GM23248 (cell line): ENCODE measurements at regions not wholly inside any gene's neighbourhood (a gene's known extent, or its start where the extent isn't known, plus 50 kb on each side); places are given as distances from the start of the nearest gene placed in this dataset.

Source experiments
- DNase-seq: peaks from one replicate; pipeline ENCODE4 v3.0.0-alpha.2; 2015
- H2AFZ ChIP-seq: fragments of 200-600 bp; sonication (generic); 2 replicates; pipeline ENCODE4 v1.6.1; 2016; ENCODE audit warnings: antibody characterized with exemption
- H3F3A ChIP-seq: fragments of 200-600 bp; sonication (generic); 2 replicates; pipeline ENCODE4 v1.6.1; 2016; ENCODE audit warnings: mild to moderate bottlenecking, antibody characterized with exemption, mixed run types; ENCODE audit not compliant: insufficient read depth
- H3K27ac ChIP-seq: fragments of 200-600 bp; sonication (generic); 2 replicates; pipeline ENCODE4 v1.5.1; 2016; ENCODE audit warnings: mild to moderate bottlenecking
- H3K27me3 ChIP-seq: fragments of 200-600 bp; sonication (generic); replicated peaks from 2 replicates; pipeline ENCODE4 v1.6.1; 2016; ENCODE audit warnings: mild to moderate bottlenecking; ENCODE audit not compliant: insufficient read depth
- H3K36me3 ChIP-seq: fragments of 200-600 bp; sonication (generic); 2 replicates; pipeline ENCODE4 v1.6.1; 2016; ENCODE audit warnings: low read depth, mild to moderate bottlenecking
- H3K4me1 ChIP-seq: fragments of 200-600 bp; sonication (generic); 2 replicates; pipeline ENCODE4 v1.6.1; 2016; ENCODE audit warnings: mild to moderate bottlenecking; ENCODE audit not compliant: insufficient read depth
- H3K4me2 ChIP-seq: fragments of 200-600 bp; sonication (generic); one replicate; pipeline ENCODE4 v1.6.1; 2016; ENCODE audit warnings: mild to moderate bottlenecking; ENCODE audit not compliant: unreplicated experiment
- H3K4me3 ChIP-seq: fragments of 200-600 bp; sonication (generic); 2 replicates; pipeline ENCODE4 v1.5.1; 2016; ENCODE audit warnings: mild to moderate bottlenecking
- H3K79me2 ChIP-seq: fragments of 200-600 bp; sonication (generic); 2 replicates; pipeline ENCODE4 v1.6.1; 2016; ENCODE audit warnings: mild to moderate bottlenecking; ENCODE audit not compliant: insufficient read depth
- H3K9ac ChIP-seq: fragments of 200-600 bp; sonication (generic); 2 replicates; pipeline ENCODE4 v1.6.1; 2016; ENCODE audit warnings: mild to moderate bottlenecking
- H3K9me2 ChIP-seq: fragments of 200-600 bp; sonication (generic); 2 replicates; pipeline ENCODE4 v1.6.1; 2016; ENCODE audit warnings: mixed run types, mild to moderate bottlenecking, moderate library complexity; ENCODE audit not compliant: insufficient read depth
- H3K9me3 ChIP-seq: fragments of 200-600 bp; sonication (generic); one replicate; pipeline ENCODE4 v1.6.1; 2017; ENCODE audit warnings: low read depth
- H4K20me1 ChIP-seq: fragments of 200-600 bp; sonication (generic); 2 replicates; pipeline ENCODE4 v1.6.0; 2016; ENCODE audit not compliant: insufficient read depth
- EZH2 ChIP-seq: fragments of 200-600 bp; sonication (generic); IDR thresholded peaks from 2 replicates; pipeline ENCODE4 v1.6.1; 2018; ENCODE audit warnings: antibody characterized with exemption, mild to moderate bottlenecking; ENCODE audit not compliant: insufficient read depth, poor library complexity, severe bottlenecking
- EZH2phosphoT487 ChIP-seq: fragments of 200-600 bp; sonication (generic); IDR thresholded peaks from 2 replicates; pipeline ENCODE4 v1.6.1; 2018; ENCODE audit warnings: antibody characterized with exemption, moderate library complexity, mild to moderate bottlenecking, low read depth; ENCODE audit not compliant: insufficient read depth
- WGBS, 2 experiments: methylation state at CpG; one replicate each; pipeline ENCODE4 v1.1.6; 2015 to 2017; ENCODE audit warnings: low lambda C conversion rate in 2 of 2, low coverage in 1 of 2; ENCODE audit errors: missing lambda C conversion rate in 2 of 2; 5-methylcytosine and 5-hydroxymethylcytosine counted together
- in situ Hi-C: fragments of 300-500 bp; cut with MboI; formaldehyde crosslinking; loops from 2 replicates; pipeline ENCODE4 v1.15.0; 2020

DNA sequence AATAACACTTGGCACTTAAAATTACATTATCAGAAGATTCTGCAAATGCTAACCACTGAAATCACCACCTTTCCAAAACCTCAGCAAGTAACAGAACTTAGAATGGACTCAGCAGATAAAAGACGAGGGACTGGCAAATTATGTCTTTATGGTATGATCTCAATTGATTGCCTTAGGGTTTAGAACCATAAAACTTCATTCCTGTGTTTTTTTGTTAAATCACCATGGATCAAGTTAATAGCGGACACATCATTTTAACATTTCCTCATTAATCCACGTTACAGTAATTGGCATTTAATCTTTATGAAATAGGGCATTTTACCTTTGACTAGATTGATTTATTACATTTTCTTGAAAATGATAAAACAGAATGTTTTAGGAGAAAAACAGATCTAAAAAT lies 2070.3 kb downstream of the PCDH9 start:
- Histone ChIP-seq H3K9me3 (no peaks in the 10 kb centered on the region), H3K4me1 (no peaks in the 10 kb centered on the region), H3F3A (no peaks in the 10 kb centered on the region), H4K20me1 (no peaks in the 10 kb centered on the region), H3K79me2 (no peaks in the 10 kb centered on the region), H3K9me2 (no peaks in the 10 kb centered on the region; the same call in 1 of the 2 replicates), H3K27me3 (no peaks in the 10 kb centered on the region; the same call in 1 of the 2 replicates), H3K9ac (no peak overlapping the region), H3K27ac (no peak overlapping the region), H3K4me2 (no peak overlapping the region), H2AFZ (no peak overlapping the region), H3K36me3 (no peaks in the 10 kb centered on the region), H3K4me3 (no peak overlapping the region)
- TF ChIP-seq EZH2 (no peak), EZH2phosphoT487 (no peak)
- WGBS, 2 experiments: 7 to 8% methylated on average over 3 of the region's 3 CpGs
- DNase-seq: no peak
- in situ Hi-C loops: no loop called here

DNA sequence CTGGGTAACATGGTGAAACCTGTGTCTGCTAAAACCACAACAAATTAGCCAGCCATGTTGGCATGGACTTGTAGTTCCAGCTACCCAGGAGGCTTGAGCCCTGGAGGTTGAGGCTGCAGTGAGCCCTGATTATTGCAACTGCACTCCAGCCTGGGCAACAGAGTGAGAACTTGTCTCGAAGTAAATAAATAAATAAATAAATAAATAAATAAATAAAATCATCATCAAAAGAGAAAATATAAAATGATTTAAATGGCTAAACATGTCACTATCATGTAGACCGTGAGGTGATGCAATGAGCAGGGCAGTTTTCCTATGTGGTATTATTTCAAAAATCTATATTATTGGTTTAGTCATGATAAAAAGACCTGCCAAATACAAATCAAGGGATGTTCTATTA lies 2074.3 kb downstream of the PCDH9 start:
- TF ChIP-seq EZH2 (no peak), EZH2phosphoT487 (no peak)
- no peak overlapping the region for H3K9ac ChIP-seq
- no peak for DNase-seq
- in situ Hi-C loops: no loop called here
- H3K4me2 ChIP-seq: no peak overlapping the region
- no peaks in the 10 kb centered on the region for H4K20me1 ChIP-seq
- H3K9me3 ChIP-seq: no peaks in the 10 kb centered on the region
- H2AFZ ChIP-seq: no peak overlapping the region
- H3F3A ChIP-seq: no peaks in the 10 kb centered on the region
- H3K79me2 ChIP-seq: no peaks in the 10 kb centered on the region
- no peaks in the 10 kb centered on the region; the same call in 1 of the 2 replicates for H3K27me3 ChIP-seq
- H3K9me2 ChIP-seq: no peaks in the 10 kb centered on the region; the same call in 1 of the 2 replicates
- 22 to 26% methylated on average over 2 of the region's 2 CpGs for WGBS, 2 experiments
- no peak overlapping the region for H3K4me3 ChIP-seq
- no peaks in the 10 kb centered on the region for H3K36me3 ChIP-seq
- no peak overlapping the region for H3K27ac ChIP-seq
- H3K4me1 ChIP-seq: no peaks in the 10 kb centered on the region

DNA sequence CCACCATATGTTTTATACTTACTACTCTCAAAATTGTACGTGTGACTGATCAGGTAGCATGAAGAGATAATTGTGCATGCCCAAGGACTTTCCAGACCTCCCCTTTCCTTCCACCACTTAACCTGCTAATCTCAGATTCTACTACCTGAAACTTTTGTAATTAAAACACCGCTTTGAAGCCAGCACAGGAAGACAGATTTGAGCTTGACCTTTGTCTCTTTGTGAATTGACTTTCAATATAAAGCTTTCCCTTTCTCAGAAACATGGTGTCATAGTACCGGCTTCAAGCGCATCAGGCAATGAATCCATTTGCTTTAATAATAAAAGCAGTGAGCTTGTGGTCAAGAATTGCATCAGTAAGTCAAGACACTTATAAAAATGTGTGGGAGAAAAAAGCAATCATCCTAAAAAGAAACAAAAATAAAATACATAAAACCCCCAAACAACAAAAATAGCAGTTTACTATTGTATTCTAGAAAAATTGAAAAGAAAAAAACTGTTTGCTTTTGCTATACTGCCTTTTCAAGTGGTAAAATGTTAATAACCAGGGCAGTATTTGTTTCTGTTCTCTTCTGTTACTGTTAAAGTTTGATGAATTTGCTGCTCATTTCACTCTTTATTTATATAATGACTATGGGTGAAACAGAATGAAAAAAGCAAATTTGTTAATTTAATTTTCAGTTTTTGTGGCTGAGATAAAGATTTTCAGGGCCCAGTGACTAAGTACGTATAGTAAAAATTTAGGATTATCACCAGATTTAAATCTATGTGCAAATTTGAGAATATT lies 2075.3 kb downstream of the PCDH9 start:
- WGBS, 2 experiments: 39 to 47% methylated on average over 5 of the region's 5 CpGs
- in situ Hi-C loops: no loop called here
- DNase-seq: no peak
- no peaks in the 10 kb centered on the region; the same call in 1 of the 2 replicates for H3K27me3 ChIP-seq
- no peaks in the 10 kb centered on the region for H3K4me1 ChIP-seq
- no peaks in the 10 kb centered on the region for H3K79me2 ChIP-seq
- H4K20me1 ChIP-seq: no peaks in the 10 kb centered on the region
- H2AFZ ChIP-seq: no peak overlapping the region
- no peak overlapping the region for H3K4me3 ChIP-seq
- no peak for TF ChIP-seq EZH2
- TF ChIP-seq EZH2phosphoT487: no peak
- no peak overlapping the region for H3K4me2 ChIP-seq
- H3K36me3 ChIP-seq: no peaks in the 10 kb centered on the region
- no peak overlapping the region for H3K27ac ChIP-seq
- no peaks in the 10 kb centered on the region for H3K9me3 ChIP-seq
- no peaks in the 10 kb centered on the region; the same call in 1 of the 2 replicates for H3K9me2 ChIP-seq
- no peaks in the 10 kb centered on the region for H3F3A ChIP-seq
- H3K9ac ChIP-seq: no peak overlapping the region

DNA sequence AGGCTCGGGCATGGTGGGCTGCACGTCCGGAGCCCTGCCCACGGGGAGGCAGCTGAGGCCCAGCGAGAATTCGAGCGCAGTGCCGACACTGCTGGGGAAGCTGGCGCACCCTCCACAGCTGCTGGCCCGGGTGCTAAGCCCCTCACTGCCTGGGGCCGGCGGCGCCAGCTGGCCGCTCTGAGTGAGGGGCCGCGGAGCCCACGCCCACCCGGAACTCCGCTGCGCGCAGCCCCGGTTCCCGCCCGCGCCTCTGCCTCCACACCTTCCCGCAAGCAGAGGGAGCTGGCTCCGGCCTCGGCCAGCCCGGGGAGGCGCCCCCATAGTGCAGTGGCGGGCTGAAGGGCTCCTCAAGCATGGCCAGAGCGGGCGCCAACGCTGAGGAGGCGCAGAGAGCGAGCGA lies 2080.4 kb downstream of the PCDH9 start:
- no peak overlapping the region for H3K4me3 ChIP-seq
- in situ Hi-C loops: no loop called here
- H3K79me2 ChIP-seq: no peaks in the 10 kb centered on the region
- H3K4me2 ChIP-seq: no peak overlapping the region
- no peaks in the 10 kb centered on the region for H3F3A ChIP-seq
- no peak overlapping the region for H3K9ac ChIP-seq
- DNase-seq: no peak
- H4K20me1 ChIP-seq: no peaks in the 10 kb centered on the region
- no peaks in the 10 kb centered on the region for H3K27me3 ChIP-seq
- 75% methylated on average over 35 to 37 of the region's 37 CpGs for WGBS, 2 experiments
- H3K9me3 ChIP-seq: no peaks in the 10 kb centered on the region
- no peaks in the 10 kb centered on the region for H3K4me1 ChIP-seq
- H3K27ac ChIP-seq: no peak overlapping the region
- TF ChIP-seq EZH2phosphoT487: no peak
- no peak for TF ChIP-seq EZH2
- H3K9me2 ChIP-seq: no peaks in the 10 kb centered on the region
- H2AFZ ChIP-seq: no peak overlapping the region
- no peaks in the 10 kb centered on the region for H3K36me3 ChIP-seq
